T-helper 2 cell treated with Interferon-gamma antibody and Interleukin-4, amounts not matched to agents 5 μg/mL and 100 μg/mL, for 36 hours (primary cell): ENCODE measurements at regions not wholly inside any gene's neighbourhood (a gene's known extent, or its start where the extent isn't known, plus 50 kb on each side); places are given as distances from the start of the nearest gene placed in this dataset.

Source experiments
- DNase-seq: peaks from one replicate; pipeline ENCODE4 v3.0.0; 2021; ENCODE audit warnings: low spot score
- H3K27ac Mint-ChIP-seq: one replicate; pipeline ENCODE4 v1.8.0; 2021; ENCODE audit warnings: mild to moderate bottlenecking, mixed read lengths
- H3K27me3 Mint-ChIP-seq: one replicate; pipeline ENCODE4 v1.8.0; 2021; ENCODE audit warnings: low read depth, mixed read lengths
- H3K36me3 Mint-ChIP-seq: one replicate; pipeline ENCODE4 v1.8.0; 2021; ENCODE audit warnings: low read depth, mixed read lengths
- H3K4me1 Mint-ChIP-seq: one replicate; pipeline ENCODE4 v1.8.0; 2021; ENCODE audit warnings: low read depth, mixed read lengths
- H3K4me3 Mint-ChIP-seq: one replicate; pipeline ENCODE4 v1.8.0; 2022; ENCODE audit warnings: mild to moderate bottlenecking, moderate library complexity, mixed read lengths
- H3K9me3 Mint-ChIP-seq: one replicate; pipeline ENCODE4 v1.8.0; 2021; ENCODE audit warnings: mixed read lengths

DNA sequence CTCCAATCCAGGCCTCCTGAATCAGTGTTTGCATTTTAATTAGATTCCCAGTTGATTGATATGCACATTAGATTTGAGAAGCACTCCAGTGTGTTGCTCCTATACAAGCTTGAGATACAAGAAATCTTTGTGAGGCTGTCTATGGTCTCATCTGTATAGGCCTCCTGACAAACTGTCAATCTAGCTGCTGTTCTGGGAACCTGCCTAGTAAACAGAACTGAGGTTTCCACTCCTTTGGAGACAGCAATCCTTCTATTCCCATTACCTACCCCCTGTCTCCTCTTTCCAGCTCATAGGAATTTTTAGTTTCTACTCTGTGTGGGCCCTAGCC, 306.1 kb upstream of the EMCN start:
- peaks cover 23% of the 10 kb centered on the region for H3K4me1 Mint-ChIP-seq

DNA sequence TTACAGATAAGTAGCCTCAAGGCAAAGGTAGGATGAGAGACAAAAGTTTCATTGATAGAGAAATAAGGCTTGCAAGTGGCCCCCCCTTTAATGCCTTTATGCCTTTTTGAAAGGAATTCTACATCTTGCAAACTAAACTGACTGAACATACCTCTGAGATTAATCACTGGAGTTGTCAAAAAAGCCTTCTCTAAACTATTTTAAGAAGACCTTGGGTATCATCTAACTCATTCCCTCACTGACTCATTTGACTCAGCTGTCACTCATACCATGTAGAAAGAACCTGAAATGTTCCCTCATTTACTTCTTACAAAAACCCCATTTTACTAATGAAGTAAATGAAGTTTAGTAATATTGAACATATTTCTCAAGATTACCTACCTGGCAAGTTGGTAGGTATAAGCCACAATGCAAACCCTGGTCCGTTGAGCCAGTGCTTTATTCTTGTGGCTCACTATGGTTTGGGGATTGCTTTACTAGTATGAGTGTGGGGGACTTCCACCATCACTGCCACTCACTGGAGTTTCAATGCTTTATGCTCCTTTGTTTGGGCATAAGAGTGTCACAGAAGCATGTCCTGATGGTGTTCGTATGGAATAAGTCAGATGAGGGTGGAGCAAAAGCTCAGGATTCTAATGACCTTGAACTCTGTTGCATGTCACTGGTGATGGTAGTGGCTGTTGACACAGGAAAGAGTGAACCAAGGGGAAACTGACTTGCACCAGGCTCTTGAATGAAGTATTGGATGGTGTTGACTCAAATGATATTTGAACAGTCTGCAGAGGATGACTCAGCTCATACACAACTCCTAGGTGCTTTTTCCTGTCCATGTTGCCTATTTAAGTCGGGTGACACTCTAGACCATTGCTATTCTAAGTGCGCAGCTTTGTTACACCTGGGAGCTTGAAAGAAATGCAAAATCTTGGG, 305.5 kb upstream of the EMCN start:
- Mint-ChIP-seq H3K27me3 (no peaks in the 10 kb centered on the region), H3K36me3 (peaks cover 1% of the 10 kb centered on the region), H3K9me3 (no peaks in the 10 kb centered on the region), H3K27ac (no peak overlapping the region), H3K4me3 (no peak overlapping the region), H3K4me1 (peaks cover 23% of the 10 kb centered on the region)
- peak; percentile 45 for DNase-seq

More for the DNA sequence above, 306.1 kb upstream of the EMCN start:
- no peak overlapping the region for H3K27ac Mint-ChIP-seq
- H3K4me3 Mint-ChIP-seq = no peak overlapping the region
- peaks cover 1% of the 10 kb centered on the region for H3K36me3 Mint-ChIP-seq
- no peaks in the 10 kb centered on the region for H3K27me3 Mint-ChIP-seq
- no peak for DNase-seq
- no peaks in the 10 kb centered on the region for H3K9me3 Mint-ChIP-seq

DNA sequence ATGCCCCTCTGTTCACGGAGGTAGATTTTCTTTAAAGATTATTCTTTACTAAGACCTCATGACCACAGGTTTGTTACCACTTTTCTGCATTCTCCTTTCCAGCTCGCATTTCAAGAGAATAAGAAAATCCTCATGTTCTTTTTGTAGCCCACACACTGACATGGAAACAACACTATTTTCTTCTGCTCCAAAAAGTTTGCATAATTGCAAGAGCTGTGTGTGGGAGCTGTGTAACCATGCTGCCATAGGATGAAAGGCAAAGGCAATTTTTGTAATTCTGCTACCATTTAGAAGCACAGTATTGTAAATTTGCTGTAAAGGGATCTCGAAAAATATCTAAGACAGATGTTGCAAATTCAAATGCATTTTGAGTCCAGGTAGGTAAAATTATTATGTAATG, 302.4 kb upstream of the EMCN start:
- H3K27ac Mint-ChIP-seq = no peak overlapping the region
- no peak for DNase-seq
- H3K4me3 Mint-ChIP-seq = no peak overlapping the region
- peaks cover 1% of the 10 kb centered on the region for H3K36me3 Mint-ChIP-seq
- peaks cover 23% of the 10 kb centered on the region for H3K4me1 Mint-ChIP-seq
- no peaks in the 10 kb centered on the region for H3K27me3 Mint-ChIP-seq
- no peaks in the 10 kb centered on the region for H3K9me3 Mint-ChIP-seq

DNA sequence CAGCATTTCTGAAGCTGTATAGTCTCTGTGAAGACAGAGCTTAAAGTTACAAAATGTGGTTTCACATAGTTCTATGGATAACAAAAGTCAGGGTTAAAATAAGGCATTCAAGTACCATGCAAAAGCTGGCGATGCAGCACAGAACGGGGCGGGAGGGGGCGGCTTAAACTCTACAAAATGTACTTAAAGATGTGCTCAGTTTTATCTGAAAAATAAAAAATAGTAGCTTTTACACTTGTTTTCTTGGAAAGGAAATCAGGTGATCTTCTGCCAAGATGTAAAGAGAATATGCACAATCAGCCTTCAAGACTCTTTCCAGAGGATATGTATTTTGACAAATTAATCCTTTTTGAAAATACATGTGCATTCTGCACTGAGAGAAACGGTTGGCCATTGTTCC, 301.7 kb upstream of the EMCN start:
- Mint-ChIP-seq H3K27ac (no peak overlapping the region), H3K4me1 (peaks cover 23% of the 10 kb centered on the region), H3K4me3 (no peak overlapping the region), H3K9me3 (no peaks in the 10 kb centered on the region), H3K36me3 (peaks cover 1% of the 10 kb centered on the region), H3K27me3 (no peaks in the 10 kb centered on the region)
- no peak for DNase-seq

DNA sequence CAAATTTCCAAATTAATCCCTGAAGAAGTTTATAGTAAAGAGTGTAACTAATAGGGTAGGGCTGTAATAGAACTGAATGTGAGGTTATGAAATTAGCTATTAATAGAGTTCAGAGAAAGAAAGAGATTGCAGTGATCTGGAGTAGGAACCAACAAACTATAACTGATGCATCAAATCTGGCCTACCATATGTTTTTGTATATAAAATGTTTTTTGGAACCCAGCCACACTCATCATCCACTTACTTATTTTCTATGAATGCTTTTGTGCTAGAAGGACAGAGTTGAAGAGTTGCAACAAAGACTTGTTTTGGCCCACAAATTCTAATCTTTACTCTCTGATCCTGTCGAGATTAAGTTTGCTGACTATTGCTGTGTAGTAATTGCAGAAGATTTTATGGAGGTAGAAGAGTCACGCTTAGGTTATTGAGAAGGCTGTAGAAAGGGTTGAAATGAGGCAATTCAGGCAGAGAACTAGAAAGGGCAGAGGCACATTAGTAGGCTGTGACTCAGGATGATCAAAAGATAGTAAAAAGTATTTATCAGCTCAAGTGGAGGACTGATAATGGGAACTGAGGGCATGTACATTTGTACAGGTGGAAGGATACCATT, 298.7 kb upstream of the EMCN start:
- DNase-seq = no peak
- Mint-ChIP-seq H3K4me1 (peaks cover 8% of the 10 kb centered on the region), H3K9me3 (no peaks in the 10 kb centered on the region), H3K27ac (no peak overlapping the region), H3K27me3 (peaks cover 4% of the 10 kb centered on the region), H3K36me3 (peaks cover 1% of the 10 kb centered on the region), H3K4me3 (no peak overlapping the region)

DNA sequence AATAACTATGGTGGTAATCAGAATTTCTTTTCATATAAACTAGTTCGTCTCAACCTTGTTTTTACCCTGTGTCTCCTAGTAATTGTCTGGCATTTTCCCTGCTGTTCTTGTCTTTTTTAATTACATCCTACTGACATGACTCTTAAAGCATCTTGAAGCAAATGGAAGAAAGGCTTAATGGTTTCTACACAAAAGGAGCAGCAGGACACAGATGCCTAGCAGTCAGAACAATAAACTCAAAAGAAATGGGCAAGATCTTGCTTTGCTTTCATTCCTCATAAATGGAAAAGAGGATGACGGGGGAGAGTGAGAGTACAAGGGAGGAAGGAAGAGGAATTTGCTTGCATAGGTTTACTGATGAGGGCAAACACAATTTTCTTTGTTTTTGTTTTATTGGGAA, 293.2 kb upstream of the EMCN start:
- no peaks in the 10 kb centered on the region for H3K4me1 Mint-ChIP-seq
- no peak overlapping the region for H3K4me3 Mint-ChIP-seq
- no peaks in the 10 kb centered on the region for H3K9me3 Mint-ChIP-seq
- DNase-seq = no peak
- peaks cover 6% of the 10 kb centered on the region for H3K27me3 Mint-ChIP-seq
- no peak overlapping the region for H3K27ac Mint-ChIP-seq
- no peaks in the 10 kb centered on the region for H3K36me3 Mint-ChIP-seq

DNA sequence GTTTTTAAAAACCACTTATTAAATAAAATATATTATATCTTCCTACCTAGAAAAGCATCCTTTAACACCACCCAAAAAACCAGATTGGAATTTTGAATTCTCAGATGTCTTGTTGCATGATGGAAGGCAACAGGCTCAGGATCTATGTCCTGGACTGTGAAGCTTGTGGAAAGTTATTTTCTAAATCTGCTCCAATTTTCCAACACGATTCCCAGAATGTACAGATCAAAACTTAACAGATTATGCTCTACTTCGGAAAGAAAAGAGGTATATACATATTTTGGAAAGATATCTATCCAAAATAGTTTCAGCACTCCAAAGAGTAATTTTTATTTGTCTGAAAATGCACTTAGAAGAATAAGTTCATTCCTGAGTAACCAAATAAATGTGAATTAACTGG, 291.7 kb upstream of the EMCN start:
- Mint-ChIP-seq H3K9me3 (no peaks in the 10 kb centered on the region), H3K27ac (no peak overlapping the region), H3K27me3 (peaks cover 6% of the 10 kb centered on the region), H3K4me1 (no peaks in the 10 kb centered on the region), H3K4me3 (no peak overlapping the region), H3K36me3 (no peaks in the 10 kb centered on the region)
- DNase-seq = no peak

DNA sequence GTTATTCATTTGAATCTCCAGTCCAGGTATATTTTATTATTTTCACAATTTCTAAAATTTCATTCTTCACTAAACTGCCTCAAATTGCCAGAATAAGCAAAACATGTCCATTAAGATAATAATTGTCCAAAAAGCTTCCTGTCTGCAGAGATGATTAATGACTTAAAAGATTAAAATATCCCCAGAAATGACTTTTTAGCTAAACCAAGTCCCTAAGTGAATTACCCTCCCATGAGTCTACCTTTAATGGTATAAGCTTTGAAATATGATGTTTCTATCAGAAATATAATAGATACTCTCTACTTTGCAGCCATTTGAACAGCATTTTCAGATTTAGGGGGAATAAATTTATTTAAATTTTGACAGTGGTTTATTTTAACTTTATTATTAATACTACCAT, 289.2 kb upstream of the EMCN start:
- Mint-ChIP-seq H3K27ac (no peak overlapping the region), H3K36me3 (no peaks in the 10 kb centered on the region), H3K9me3 (no peaks in the 10 kb centered on the region), H3K4me3 (no peak overlapping the region), H3K27me3 (peaks cover 3% of the 10 kb centered on the region), H3K4me1 (no peaks in the 10 kb centered on the region)
- no peak for DNase-seq

DNA sequence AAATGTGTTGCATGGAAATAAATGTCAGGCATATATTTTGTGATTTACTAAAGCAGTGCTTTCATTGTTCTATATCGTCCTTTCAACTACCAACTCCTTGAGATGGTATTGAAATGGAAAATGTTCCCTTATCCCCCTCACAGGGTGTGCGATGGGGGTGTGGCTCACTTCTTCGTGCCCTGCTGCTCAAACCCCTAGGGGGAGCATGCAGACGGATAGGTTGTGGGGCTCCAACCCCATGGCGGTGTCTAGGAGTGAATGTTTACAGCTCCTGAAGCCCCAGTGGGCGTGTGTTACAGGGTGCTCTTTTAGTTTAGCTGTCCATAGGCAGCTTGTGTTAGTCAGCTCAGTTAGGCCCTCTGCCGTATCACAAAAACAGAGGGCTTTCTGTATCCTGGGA, 287.7 kb upstream of the EMCN start:
- Mint-ChIP-seq H3K27me3 (no peaks in the 10 kb centered on the region), H3K9me3 (no peaks in the 10 kb centered on the region), H3K36me3 (no peaks in the 10 kb centered on the region), H3K27ac (no peak overlapping the region), H3K4me1 (no peaks in the 10 kb centered on the region), H3K4me3 (no peak overlapping the region)
- DNase-seq = no peak

DNA sequence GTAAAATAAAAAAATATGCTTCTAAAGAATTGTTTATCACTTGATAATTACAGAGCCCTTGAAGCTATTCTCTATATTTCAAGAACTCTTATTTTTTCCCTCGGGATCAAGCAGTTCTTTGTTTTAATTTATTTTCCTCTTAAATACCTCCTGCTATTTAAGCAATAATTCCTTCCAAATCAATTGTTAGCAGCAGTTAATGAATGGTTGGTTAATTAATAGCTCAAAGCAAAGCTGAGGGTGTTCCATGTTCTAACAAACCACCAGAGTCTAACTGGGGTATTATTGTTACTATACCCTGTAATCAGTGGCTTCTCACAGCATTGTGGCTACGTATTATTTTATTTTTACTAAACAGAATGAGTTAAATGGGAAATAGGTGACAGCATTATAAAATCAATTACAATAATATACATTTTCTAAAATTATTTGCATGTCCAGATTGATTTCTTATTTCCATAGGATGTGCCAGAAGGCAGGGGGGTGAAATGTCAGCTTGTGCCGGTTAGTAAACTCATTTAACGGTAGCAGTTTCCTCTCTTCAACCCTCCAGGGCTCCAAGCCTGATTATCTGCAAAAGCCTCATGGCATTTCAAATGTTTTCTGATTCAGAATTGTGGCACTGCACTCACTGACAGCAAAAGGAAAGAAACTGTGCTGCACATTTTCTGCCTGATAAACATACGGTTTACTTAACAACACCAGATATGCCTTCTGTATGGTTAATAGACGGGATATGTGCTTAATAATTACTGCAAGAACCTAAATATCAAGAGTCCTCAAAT, 286.9 kb upstream of the EMCN start:
- DNase-seq = no peak
- no peaks in the 10 kb centered on the region for H3K9me3 Mint-ChIP-seq
- no peaks in the 10 kb centered on the region for H3K4me1 Mint-ChIP-seq
- H3K4me3 Mint-ChIP-seq = no peak overlapping the region
- no peak overlapping the region for H3K27ac Mint-ChIP-seq
- H3K27me3 Mint-ChIP-seq = no peaks in the 10 kb centered on the region
- H3K36me3 Mint-ChIP-seq = no peaks in the 10 kb centered on the region

DNA sequence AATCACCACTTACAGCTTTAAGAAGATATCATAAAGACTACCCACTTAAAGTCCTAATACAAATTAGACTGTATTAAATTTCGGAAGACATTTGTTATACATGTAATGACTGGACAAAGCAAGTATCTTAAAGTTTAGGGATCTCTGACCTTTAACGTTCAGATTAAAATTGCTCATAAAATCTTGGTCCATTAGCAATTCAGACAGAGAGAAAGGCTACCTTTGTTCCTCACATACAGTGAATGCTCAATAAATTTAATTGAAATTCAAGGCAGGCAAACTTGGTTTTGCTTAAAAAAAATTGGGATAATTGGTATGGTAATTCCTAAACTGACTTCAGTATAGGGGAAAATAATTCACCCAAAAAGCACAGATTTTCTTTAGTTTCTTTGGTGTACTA, 285.9 kb upstream of the EMCN start:
- Mint-ChIP-seq H3K27me3 (no peaks in the 10 kb centered on the region), H3K4me3 (no peak overlapping the region), H3K4me1 (no peaks in the 10 kb centered on the region), H3K9me3 (no peaks in the 10 kb centered on the region), H3K36me3 (no peaks in the 10 kb centered on the region), H3K27ac (no peak overlapping the region)
- no peak for DNase-seq

DNA sequence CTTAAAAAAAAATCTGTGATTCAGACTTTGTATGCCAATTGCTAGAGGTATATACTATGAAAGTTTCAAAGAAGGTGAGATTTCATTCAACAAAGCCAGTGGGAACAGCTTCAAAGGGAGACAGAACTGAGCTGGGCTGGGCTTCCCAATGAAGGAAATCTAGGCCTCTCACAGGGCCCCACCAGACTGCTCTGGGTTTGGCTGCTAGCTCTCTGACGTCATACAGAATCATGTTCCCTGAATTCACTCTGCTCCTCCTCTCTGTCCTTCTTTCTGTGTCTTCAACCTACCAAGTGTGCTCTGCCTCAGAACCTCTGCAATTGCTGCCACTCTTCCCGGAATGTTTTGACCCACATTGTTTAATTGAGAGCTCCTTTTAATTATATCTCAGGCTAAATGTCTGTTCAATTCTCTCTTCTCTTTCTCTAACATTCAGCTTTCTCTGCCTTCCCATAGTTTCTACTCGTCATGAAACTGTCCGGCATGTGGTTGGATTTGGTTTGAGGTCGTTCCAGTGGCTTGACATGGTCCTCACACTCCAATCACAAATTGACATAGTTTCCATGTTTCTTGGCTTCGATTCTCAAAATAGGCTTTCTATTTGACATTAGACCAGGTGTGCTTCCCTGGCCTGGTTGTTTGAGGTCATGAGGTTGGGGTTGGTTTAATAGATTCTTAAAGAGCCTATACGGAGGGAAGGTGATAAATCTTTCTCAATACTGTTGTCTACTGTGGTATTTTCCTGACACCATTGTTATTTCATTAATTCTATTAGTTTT, 282.1 kb upstream of the EMCN start:
- Mint-ChIP-seq H3K27ac (no peak overlapping the region), H3K4me3 (no peak overlapping the region), H3K36me3 (no peaks in the 10 kb centered on the region), H3K9me3 (no peaks in the 10 kb centered on the region), H3K27me3 (peaks cover 2% of the 10 kb centered on the region), H3K4me1 (no peaks in the 10 kb centered on the region)
- no peak for DNase-seq

DNA sequence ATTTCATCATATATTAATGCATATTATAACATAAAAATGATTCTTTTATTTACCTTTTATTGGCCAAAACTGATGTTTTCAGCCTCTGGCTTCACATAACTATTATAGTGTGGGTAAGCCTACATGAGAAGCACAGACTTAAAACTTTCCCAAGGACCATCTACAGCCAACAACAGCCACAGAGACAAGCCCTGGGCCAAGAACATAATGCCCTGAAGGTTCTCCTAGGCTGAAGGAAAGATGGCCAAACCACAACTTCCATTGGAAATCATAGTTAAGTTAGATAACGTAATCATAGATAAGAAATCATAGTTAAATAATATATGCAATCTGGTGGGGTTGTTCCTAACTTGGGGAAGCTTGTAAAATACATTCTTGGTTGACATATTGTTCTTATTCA, 280.0 kb upstream of the EMCN start:
- H3K4me3 Mint-ChIP-seq = no peak overlapping the region
- peaks cover 4% of the 10 kb centered on the region for H3K27me3 Mint-ChIP-seq
- H3K27ac Mint-ChIP-seq = no peak overlapping the region
- H3K9me3 Mint-ChIP-seq = no peaks in the 10 kb centered on the region
- H3K36me3 Mint-ChIP-seq = no peaks in the 10 kb centered on the region
- DNase-seq = no peak
- H3K4me1 Mint-ChIP-seq = no peaks in the 10 kb centered on the region

DNA sequence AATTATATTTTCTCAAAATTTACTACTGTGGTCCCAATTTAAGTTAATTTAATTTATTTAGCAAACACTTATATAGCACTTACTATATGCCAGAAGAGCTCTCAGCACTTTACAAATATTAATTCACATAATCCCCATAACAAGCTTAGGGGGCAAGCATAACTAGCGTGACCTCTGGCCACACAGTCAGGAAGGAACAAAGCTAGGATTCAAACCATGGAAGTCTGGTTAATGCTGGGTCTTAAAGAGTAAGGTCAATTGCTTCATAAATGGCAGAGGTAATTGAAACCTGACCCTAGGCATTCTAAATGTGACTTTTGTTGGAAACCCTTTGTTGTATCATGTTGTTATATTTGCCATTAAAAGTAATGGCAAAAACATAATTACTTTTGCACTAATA, 279.5 kb upstream of the EMCN start:
- H3K27me3 Mint-ChIP-seq = peaks cover 4% of the 10 kb centered on the region
- H3K36me3 Mint-ChIP-seq = no peaks in the 10 kb centered on the region
- H3K4me3 Mint-ChIP-seq = no peak overlapping the region
- H3K4me1 Mint-ChIP-seq = no peaks in the 10 kb centered on the region
- no peaks in the 10 kb centered on the region for H3K9me3 Mint-ChIP-seq
- H3K27ac Mint-ChIP-seq = no peak overlapping the region
- no peak for DNase-seq
